ENCODE measurements at regions not wholly inside any gene's neighbourhood (a gene's known extent, or its start where the extent isn't known, plus 50 kb on each side); places are given as distances from the start of the nearest gene placed in this dataset.
"Not testable (repeated sequence)": the region's sequence is repeated elsewhere in the genome, so short reads cannot be mapped to it uniquely, and the experiment has no call there.

DNA sequence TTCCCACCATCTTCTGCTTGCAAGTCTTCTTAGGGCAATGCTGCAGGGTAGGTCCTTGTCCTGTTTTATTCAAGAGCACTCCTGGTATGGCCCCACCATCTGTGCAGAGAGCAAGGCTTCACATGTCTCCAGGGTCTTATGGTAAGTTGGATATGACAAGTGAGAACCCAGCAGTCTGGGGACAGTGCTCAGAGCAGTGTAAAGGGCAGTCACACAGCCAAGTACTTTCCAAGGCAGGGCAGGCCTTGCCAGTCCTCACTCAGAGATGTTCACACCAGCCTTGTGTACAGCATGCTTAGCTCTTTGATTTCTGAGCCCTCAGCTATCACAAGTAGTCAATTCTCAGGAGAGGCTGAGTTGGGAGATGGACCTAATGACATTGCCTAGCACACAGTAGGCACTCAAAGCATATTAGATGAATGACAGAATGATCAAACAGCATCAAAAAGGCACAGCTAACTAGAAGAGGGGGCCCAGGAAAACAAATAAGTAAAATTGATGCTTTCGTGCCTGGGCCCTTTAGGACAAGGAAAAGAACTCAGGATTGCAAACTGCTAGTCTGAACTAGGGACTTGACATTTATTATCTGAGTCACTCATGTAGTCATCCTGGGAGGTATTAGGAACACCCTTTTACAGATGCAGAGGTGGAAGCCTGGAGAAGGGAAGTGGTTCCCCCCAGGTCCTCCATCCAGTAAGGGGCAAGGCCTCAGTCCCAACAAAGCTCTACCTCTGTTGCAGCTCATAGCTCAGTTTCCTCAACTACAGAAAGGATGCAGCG, 86.7 kb upstream of the CTAGE1 start:
- DNase-seq = no peak

DNA sequence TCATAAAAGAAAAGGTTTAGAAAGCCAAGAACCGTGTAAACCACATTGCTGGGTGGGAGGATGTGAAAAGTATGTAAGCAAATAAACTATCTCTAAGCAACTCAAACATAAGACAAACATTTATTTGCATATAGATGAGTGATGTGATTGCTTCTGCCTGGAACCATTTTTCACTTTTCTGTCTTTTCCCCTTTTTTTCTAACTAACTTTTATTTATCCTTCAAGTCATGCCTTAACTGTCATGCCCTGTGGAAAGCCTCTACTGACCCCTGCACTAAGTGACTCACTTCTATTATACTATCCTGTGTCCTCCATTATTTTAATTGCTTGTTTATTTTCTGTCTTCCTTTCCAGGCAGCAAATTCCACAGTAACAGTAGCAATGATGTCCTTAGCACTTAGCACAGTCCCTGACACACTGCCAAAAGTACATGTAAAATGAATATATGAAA, 87.5 kb upstream of the CTAGE1 start:
- no peak for DNase-seq

DNA sequence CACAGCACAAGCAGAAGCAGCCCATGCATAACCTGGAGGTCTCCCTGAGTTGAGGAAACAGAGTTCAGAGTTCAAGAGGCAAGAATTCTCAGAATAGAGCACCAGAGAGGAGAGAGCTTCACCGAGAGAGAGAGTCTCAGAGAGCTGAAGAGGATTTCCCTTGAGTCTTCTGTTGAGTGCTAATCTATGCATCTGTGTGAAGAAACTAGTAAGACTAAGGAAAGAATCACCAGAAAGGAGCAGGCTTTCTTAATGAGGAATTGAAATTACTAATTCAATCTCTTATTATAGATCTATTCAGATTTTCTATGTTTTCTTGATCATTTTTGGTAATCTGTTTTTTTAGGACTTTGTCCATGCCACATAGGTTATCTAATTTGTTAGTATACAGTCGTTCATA, 89.3 kb upstream of the CTAGE1 start:
- no peak for DNase-seq

DNA sequence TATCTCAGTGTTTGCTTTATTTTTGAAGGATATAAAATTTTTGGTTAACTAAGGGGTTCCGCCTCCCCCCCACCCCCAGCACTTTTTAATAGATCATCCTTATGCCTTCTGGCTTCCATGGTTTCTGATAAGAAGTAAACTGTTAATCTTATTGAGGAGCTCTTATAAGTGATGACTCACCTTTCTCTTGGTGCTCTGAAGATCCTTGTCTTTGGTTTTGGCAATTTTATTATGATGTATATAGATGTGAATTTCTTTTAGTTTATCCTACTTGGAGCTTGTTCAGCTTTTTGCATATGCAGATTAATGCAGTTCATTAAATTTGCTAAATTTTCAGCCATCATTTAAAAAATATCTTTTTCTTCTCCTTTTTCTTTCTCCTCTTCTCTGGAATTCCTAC, 91.7 kb upstream of the CTAGE1 start:
- DNase-seq = no peak

DNA sequence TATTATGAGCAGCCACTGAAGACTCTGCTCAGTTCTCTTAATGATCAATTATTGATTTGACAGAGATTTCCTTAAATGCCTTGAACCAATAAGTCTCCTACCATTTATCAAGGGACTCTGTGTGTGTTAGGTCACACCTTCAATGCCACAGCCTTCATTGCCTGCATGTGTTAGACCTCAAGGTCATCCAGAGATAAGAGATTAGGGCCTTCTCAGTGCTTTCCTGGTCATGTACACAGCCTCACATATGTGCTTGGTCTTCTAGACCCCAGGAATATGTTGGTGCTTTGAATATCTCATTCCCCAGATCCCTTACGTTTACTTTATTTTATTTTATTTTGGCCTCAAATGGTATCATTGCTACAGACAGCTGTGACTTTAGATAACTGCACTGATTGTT, 93.0 kb upstream of the CTAGE1 start:
- no peak for DNase-seq

DNA sequence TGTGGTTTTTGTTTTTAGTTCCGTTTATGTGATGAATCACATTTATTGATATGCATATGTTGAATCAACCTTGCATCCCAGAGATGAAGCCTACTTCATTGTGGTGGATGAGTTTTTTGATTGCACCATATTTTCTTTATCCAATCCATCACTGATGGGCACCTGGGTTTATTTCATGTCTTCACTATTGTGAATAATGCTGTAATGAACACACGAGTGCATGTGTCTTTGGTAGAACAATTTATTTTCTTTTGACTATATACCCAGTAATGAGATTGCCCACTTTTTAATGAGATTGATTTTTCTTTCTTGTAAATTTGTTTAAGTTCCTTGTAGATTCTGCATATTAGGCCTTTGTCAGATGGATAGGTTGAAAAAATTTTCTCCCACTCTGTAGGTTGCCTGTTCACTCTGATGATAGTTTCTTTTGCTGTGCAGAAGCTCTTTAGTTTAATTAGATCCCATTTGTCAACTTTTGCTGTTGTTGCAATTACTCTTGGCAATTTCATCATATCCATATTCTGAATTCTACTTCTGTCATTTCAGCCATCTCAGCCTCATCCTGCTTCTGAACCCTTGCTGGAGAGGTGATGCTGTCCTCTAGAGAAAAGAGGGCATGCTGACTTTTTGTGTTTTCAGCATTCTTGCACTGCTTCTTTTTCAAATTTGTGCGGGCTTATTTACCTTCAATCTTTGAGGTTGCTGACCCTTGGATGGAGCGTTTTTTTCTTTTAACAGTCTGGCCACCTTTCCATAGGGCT, 96.2 kb upstream of the CTAGE1 start:
- no peak for DNase-seq

DNA sequence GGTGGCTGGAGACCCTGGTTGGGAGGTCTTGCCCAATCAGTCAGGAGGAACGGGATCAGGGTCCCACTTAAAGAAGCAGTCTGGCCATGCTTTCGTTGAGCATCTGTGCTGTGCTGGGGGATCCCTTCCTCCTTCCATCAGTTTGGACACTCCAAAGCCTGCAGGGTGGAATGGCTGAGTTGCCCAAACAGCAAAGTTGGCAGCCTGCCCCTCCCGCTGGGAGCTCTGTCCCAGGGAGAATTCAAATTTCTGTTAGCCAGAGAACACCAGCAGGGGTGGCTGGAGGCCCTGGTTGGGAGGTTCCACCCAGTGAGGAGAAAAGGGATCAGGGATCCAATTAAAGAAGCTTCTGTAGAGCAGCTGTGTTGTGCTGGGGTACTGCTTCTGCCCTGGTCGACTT, 96.9 kb upstream of the CTAGE1 start:
- no peak for DNase-seq

DNA sequence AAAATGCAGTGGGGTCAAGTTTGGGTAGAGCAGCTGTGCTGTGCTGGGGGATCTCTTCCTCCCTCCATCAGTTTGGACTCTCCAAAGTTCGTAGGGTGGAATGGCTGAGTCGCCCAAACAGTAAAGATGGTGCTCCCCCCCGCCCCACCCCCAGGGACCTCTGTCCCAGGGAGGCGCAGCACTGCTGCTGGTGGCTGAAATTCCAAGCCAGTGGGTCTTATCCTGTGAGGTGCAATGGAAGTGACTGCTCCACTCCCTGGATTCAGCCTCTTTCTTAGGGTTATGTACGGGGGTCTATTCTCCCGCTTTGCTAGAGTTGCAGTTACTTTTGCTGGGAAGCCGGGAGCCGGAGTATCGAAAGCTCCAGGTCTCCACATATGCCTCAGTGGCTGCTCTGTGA, 97.5 kb upstream of the CTAGE1 start:
- no peak for DNase-seq

DNA sequence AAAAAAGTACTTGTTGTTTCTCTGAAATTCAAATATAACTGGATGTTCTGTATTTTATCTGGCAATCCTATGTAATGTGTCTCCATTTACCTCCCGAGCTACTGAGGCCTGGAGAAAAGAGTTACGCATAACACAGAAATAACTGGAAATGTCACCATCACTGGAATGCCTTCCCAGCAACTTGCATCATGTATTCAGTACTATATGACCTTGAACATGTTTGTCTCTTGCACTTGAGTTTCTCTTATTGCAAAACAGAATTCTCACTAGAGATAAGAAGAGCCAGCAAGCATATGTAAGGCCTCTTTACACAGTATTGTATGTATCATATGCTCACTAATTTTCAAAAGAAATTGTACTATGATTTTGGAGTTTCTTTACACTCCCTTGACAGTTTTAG, 99.6 kb upstream of the CTAGE1 start:
- no peak for DNase-seq

DNA sequence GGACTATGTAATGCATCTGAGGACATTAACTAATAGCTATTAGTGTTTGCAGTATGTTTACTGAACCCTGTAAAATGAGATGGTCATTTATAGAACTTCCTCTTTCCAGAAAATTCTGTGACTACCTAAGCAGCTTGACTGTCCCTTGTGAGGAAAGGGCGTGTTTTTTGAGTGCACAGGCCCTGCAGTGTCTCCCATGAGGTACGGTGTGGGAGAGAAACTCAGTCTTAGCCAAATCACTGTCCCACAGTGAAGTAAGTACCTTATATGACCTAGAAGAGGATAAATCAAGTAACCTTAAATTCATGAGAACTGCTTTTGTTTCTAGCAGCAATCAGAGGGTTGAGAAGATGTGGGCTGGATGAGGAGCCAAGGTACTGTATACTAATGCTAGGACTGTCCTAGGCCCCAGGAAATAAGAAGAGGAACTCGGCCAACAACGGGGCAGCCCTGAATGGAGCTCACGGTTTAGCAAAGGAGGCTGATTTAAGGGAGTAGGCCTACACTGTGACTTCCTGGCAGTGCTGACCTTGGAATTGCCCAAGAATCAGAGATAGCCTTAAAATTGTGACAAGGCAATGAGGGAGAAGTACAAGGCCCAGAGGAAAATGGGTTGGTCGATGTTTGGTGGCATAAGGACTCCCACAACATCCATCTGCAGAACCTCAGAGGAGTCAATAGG, 103.5 kb upstream of the CTAGE1 start:
- DNase-seq = no peak

DNA sequence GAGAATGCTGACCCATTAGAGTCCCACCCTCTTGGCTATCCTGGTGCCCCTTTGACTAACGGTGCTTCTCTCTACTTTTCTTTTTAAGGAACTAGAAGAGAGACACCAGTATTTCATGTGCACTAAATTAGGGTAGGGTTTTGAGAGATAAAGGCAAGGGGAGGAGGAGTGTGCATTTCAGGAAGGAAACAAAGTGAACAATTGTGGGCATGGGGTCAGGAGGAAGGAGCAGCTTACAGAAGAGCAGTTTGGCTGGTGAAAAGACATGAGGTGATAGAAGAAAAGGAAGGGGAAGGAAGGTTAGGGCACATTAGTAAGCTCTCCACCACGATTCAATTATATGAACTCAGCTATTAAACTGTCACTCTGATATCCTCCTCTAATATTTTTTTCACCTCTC, 105.8 kb upstream of the CTAGE1 start:
- no peak for DNase-seq

DNA sequence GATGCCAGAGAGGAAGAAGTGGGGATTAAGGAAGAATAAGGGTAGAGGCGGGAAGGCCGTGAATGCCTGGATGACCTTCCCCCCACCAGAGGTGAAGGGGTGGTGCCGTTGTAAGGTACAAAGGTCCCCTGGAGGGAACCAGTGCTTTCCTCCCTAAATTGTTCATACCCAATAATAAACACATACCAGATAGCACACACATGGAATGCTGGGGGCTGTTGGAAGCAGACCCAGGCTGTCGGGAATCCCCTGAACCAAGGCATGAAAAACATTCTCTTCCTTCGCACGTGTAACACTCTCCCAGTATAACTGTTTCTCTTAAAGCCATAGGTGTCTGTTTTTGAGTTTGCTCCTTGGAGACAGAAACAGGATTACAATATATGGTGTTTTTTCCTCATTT, 107.1 kb upstream of the CTAGE1 start:
- DNase-seq = no peak

DNA sequence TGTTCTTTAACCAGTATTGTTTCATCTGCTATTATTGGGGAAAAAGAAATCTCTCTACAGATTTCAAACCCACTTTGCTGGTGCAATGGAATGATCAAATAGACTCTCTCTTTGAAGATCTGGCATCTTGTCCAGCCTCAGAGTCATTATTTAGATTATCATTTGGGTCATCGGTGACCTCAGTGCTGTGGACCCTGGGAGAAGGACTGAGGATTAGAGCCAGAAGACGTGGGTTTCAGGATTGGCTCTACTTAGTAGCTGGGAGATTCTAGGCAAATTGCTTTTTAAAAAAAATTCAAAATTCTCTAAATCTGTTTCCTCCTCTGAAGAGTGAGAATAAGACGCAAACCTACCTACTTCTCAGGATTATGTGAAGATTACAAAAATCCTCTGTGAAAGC, 107.6 kb upstream of the CTAGE1 start:
- DNase-seq = no peak

DNA sequence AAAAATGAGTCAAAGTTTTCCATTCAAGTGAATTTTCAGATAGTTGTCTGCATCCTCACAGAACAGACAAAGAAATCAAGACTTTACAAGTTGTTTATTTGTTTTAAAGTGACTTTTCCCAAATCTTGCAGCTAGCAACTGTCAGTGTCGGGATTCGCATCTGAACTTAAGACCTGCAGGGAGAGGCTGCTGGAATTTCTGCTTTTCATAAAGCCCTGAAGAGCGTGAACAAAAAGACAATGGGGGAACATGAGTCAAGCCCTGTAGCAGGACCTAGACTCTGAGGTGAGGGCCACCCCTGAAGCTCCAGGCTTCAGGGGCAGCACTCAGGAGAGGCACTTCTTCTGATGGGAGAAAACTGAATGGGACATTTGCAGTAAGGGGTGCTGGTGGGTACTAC, 108.2 kb upstream of the CTAGE1 start:
- no peak for DNase-seq

DNA sequence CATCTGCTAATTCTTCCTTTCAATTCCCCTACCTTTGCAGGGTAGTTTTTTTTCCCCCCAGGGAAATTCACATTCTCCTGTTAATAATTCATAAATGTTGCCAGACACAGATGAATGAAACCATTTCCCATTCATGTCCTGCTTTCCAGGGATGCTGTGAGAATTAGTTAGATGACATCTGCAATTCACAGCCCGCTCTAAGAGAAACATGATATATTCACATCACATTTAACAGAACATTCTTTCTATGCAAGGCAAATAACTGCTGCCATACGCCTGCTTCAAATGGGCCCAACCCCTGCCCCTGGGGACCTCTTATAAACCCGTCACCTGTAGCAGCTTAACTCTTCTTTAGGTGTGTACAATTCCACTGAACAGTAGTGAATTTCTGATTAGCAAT, 110.6 kb upstream of the CTAGE1 start:
- no peak for DNase-seq

DNA sequence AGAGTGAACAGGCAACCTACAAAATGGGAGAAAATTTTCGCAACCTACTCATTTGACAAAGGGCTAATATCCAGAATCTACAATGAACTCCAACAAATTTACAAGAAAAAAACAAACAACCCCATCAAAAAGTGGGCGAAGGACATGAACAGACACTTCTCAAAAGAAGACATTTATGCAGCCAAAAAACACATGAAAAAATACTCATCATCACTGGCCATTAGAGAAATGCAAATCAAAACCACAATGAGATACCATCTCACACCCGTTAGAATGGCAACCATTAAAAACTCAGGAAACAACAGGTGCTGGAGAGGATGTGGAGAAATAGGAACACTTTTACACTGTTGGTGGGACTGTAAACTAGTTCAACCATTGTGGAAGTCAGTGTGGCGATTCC, 117.0 kb upstream of the CTAGE1 start:
- DNase-seq = not testable (repeated sequence)

DNA sequence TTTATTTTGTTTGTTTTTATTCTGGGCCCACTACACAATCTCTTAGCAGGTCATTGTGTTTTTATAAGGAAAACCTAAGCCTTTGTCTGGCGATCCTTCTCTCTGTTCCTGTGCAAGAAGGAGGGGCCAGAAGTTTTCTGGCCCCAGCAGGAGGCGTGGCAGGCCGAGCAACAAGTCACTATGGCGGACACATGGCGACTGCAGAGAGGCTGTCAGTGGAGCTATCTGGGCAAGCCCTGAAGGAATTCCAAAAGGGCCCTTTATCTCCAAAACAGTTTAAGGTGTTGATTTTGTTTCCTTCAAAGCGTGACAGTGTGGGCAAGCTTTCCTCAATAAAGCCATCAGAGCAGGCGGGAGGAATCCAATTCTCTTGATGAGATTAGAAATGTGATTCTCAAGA, 118.8 kb upstream of the CTAGE1 start:
- no peak for DNase-seq

DNA sequence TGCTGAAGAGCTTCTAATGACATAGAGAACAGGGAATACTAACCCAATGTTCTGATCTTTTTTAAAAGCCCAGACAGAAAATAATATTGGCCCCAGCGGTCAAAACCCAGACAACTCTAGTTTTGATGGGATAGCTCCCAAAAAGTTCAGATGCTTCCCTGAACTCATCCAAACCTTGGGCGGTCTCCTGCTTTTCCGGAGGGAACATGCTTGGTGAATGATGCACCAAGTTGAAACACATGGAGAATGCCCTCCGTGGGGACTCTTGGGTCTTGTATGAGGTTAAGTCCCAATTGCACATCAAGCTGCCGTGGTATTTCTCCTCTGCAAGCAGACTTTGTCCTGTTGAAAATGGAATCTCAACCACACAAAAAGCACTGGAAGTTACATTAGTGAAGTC, 120.7 kb upstream of the CTAGE1 start:
- no peak for DNase-seq

DNA sequence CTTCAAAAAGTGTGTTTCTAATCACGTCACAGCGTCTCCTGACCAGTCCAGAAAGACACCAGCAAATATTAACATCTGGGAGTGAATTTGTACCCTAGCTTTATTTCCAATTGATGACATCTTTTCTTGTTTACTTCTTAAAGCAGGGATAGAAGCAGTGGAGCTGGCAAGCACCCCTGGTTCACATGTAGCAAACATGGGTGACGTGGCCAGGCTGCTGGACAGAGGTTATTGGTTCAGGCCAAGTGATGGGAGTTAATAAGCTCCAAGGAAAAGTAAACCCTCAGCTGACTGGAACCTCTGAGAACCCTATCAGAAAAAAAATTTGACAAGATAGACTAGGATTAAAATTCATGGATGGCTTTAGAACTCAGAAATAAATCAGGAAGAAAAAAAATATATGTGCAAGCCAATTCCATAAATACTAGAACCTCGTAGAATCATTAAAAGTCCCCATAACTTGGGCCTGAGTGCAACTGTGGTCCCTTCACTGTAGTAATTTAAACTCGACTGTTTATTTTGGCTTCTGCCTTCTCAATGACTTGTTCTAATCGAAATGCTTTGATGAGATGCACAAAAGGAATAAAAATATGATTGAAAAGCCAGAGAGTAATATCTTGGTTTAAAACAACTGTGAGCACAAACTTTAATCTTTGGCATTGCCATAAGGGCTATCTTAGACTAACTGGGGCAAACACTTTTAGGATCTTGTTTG, 121.5 kb upstream of the CTAGE1 start:
- no peak for DNase-seq

DNA sequence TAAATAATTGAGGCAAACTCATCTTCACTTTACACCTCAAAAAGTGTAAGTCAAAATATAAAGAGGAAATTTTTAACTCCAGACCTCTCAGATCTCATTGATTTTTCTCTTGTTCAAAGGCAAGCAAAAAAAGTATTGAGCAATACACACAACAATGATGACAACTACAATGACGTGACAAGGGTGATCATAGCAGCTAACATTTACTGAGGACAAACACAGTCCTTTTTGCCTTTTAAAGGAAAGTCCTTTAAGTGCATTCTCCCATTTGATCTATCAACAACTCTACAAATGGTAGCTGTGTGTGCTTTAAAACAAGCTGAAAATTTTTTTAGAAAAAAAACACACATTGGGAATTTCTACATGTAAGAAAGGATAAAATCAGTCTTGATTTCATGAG, 123.5 kb upstream of the CTAGE1 start:
- no peak for DNase-seq

DNA sequence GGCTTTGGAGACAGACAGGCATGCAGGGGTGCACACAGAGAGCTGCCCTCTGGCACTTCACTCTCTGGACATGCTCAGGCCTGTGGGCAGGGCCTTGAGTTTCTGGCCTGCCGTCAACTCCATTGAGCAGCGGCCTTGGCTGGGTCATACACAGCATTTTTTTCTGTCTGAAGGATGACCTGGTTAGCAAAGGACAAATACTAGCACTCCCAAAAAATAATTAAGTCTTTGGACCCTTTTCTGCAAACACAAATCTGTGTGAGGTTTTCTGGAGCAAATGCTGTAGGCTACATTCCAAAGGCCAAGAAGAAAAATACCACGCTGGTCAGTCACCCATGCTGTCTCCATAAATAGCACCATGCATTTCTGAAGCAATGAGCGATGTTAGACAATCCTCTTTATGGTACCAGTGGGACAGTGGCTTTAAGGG, 124.7 kb upstream of the CTAGE1 start:
- DNase-seq = no peak

DNA sequence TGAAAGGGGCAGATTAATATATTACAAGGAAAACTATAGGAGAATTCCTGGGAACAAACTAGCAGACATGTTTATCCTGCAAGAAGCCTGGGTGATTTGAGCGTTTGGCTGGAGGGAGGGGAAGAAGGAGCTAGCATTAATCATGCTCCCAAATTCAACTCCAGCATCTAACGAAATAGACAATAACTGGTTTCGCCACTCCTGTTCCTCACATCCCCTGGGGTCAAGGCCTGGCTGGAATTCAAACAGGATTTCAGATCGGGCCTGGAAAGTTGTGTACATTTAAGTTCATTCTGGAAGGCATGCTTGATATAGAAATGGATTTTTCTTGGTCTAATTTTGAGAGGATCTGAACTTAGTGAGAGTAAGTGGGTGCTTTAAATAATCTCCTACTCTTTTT, 126.1 kb upstream of the CTAGE1 start:
- no peak for DNase-seq

DNA sequence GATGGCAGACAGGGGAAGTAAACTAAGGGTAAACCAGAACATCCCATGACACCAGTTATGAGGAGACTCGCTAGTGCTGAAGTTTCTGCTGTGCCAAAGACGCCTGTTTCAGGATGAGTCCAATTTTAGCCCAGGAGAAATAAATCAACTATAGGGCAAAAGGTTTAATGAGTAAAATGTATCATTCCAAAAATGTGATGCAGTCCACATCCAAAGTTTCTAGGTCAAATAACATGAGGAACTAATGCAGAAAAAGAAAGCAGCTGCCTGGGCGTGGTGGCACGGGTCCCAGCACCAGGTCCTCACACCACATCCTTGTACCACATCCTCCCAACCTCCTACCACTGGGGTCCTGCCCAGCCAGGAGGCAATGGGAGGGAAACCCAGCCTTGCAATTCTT, 126.9 kb upstream of the CTAGE1 start:
- no peak for DNase-seq

Data from GF-D8 (cell line).